AML-193 (cell line): ENCODE measurements at regions not wholly inside any gene's neighbourhood (a gene's known extent, or its start where the extent isn't known, plus 50 kb on each side); places are given as distances from the start of the nearest gene placed in this dataset.
A peak's percentile ranks its signal among the peaks of the same experiment; 100 is the strongest.

Experiments used
- DNase-seq, 2 experiments: peaks; one replicate each; lab custom pipeline; 2025; lab: John Stamatoyannopoulos, UW

GRCh38 chr22:22418957-22419356, 89.6 kb downstream of the ZNF280B start:
- no peak for DNase-seq

GRCh38 chr22:22420580-22420979, 88.0 kb downstream of the ZNF280B start:
- no peak for DNase-seq

GRCh38 chr22:22421392-22421791, 87.2 kb downstream of the ZNF280B start:
- DNase-seq, result no peak

- DNase-seq, result peak; percentile 41 to 59
Measured at GRCh38 chr22:22422629-22423112, 85.9 kb downstream of the ZNF280B start.

- no peak for DNase-seq
Measured at GRCh38 chr22:22423681-22424080, 84.9 kb downstream of the ZNF280B start.

GRCh38 chr22:22424210-22424800, 84.2 kb downstream of the ZNF280B start:
- no peak for DNase-seq

- no peak for DNase-seq
Measured at GRCh38 chr22:22424956-22425355, 83.6 kb downstream of the ZNF280B start.

- DNase-seq, result no peak
Measured at GRCh38 chr22:22425356-22425755, 83.2 kb downstream of the ZNF280B start.

GRCh38 chr22:22425783-22426624, 82.5 kb downstream of the ZNF280B start:
- DNase-seq, result no peak

GRCh38 chr22:22427542-22428065, 80.9 kb downstream of the ZNF280B start:
- no peak for DNase-seq

- DNase-seq, result no peak
Measured at GRCh38 chr22:22428222-22429098, 80.1 kb downstream of the ZNF280B start.

- no peak for DNase-seq
Measured at GRCh38 chr22:22429369-22430108, 79.0 kb downstream of the ZNF280B start.

GRCh38 chr22:22430111-22430820, 78.3 kb downstream of the ZNF280B start:
- no peak for DNase-seq

GRCh38 chr22:22431271-22432220, 77.0 kb downstream of the ZNF280B start:
- DNase-seq, result peak; percentile 35 to 41

GRCh38 chr22:22432479-22432878, 76.1 kb downstream of the ZNF280B start:
- DNase-seq, result no peak

- no peak for DNase-seq
Measured at GRCh38 chr22:22432937-22433336, 75.6 kb downstream of the ZNF280B start.

GRCh38 chr22:22433770-22434169, 74.8 kb downstream of the ZNF280B start:
- DNase-seq, result no peak
